NCI-H2227 (cell line): ENCODE measurements at regions not wholly inside any gene's neighbourhood (a gene's known extent, or its start where the extent isn't known, plus 50 kb on each side); places are given as distances from the start of the nearest gene placed in this dataset.

Source experiments
- DNase-seq: peaks from one replicate; lab custom pipeline; 2025; ENCODE audit not compliant: unreplicated experiment; lab: John Stamatoyannopoulos, UW

DNA sequence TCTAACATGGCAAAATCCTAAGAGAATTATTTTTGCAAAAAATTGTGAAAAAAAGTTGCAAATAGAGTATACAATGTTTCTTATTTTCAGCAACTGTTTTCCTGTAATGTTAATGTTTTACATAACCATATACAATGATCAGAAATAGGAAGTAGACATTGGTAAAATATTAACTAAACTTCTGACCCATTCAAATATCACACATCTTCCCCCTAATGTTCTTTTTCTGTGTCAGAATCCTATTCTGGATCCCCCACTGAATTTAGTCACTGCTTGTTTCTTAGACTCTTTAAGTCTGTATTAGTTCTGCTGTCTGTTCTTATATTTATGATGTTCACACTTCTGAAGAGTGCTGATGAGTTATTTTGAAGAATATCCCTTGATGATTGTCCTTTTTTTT is 62.0 kb downstream of the HFE start:
- no peak for DNase-seq

DNA sequence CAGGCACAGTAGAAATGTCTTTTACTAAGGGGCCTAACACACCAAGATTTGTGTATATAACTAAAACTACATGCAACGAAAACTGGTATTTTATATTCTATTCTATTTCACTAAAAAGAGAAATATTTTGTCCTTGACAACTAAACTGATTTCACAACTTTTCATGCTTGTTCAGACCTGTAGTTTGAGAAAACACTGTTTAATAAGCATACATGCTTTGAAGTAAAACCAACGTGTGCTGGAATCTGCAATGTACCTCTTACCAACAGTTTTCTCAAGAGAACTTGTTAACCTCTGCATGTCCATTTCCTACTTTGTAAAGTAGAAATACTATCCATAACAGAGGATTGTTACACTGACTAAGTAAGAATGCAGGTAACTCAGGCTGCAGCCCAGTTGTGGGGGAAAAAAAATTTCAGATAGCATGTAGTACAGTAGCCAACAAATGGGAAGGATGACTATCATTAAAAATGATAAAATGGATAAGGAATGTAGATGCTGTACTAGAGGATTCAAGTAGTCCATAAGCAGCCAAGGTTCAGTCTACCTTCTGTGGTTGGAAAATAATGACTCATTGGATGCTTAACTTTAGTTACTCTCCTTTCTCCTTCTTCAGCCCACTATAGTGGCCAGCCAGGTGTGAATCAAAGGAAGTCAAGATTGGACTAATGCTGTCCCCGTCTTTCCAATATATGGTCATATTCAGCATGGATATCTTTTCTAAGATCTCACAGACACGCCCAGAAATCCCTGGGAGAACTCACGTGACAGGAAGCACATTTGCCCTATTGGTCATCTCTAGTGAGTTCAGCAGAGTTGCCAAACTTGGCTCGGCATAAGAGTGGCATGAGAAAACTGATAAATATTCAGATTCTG is 65.2 kb downstream of the HFE start:
- DNase-seq, result no peak

DNA sequence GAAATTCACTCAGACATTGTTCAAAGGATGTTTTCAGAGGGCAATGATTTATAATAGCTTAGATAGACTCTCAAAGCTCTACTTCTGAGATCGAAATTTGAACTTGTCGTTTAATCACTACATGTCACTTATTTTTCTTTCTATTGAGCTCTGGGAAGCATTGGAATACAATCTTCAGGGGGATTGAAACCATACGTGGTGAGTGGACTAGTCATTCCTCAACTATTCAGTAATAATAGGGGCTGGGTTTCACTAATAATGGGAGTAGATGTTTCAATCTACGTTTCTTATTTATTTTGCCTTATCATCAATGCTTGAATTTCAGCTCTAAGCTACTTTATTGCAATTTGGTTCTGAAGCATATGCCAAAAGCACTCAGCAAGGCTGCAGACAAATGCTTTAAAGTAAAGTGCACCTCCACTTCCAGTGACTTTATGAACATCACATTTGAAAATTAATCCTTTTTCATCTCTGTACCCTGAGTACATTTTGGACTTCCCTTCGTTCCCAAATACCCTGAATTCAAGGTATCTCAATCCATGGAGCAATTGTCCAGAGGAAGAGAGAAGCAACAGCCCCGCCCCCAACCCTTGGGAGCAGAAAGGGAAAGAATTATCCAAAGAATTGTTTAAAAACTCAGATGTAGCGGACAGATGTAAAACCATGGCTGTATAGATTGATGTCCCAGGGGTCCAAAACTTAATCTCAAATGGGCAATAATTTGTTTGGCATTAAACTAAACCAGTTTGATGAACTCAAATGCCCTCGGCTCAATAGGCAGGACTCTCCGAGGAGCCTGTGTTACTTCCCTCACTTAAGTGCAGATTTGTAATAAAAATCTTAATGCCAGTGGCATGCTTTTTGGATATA is 68.1 kb downstream of the HFE start:
- DNase-seq, result peak; percentile 49

DNA sequence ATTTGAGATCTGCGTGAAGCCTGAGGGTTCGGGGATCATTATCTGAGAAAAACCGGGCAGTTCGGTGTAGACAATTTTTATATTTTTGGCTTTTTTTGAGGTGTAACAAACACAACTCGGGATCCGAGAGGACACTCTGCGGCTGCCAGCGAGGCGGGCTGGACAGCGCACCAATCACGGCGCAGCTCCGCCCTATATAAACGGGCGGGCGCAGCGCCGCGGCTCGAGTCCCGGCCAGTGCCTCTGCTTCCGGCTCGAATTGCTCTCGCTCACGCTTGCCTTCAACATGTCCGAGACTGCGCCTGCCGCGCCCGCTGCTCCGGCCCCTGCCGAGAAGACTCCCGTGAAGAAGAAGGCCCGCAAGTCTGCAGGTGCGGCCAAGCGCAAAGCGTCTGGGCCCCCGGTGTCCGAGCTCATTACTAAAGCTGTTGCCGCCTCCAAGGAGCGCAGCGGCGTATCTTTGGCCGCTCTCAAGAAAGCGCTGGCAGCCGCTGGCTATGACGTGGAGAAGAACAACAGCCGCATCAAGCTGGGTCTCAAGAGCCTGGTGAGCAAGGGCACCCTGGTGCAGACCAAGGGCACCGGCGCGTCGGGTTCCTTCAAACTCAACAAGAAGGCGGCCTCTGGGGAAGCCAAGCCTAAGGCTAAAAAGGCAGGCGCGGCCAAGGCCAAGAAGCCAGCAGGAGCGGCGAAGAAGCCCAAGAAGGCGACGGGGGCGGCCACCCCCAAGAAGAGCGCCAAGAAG is 69.0 kb downstream of the HFE start:
- peak; percentile 93 for DNase-seq

DNA sequence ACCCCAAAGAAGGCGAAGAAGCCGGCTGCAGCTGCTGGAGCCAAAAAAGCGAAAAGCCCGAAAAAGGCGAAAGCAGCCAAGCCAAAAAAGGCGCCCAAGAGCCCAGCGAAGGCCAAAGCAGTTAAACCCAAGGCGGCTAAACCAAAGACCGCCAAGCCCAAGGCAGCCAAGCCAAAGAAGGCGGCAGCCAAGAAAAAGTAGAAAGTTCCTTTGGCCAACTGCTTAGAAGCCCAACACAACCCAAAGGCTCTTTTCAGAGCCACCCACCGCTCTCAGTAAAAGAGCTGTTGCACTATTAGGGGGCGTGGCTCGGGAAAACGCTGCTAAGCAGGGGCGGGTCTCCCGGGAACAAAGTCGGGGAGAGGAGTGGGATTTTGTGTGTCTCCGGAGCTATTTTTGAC is 69.6 kb downstream of the HFE start:
- peak; percentile 85 for DNase-seq

DNA sequence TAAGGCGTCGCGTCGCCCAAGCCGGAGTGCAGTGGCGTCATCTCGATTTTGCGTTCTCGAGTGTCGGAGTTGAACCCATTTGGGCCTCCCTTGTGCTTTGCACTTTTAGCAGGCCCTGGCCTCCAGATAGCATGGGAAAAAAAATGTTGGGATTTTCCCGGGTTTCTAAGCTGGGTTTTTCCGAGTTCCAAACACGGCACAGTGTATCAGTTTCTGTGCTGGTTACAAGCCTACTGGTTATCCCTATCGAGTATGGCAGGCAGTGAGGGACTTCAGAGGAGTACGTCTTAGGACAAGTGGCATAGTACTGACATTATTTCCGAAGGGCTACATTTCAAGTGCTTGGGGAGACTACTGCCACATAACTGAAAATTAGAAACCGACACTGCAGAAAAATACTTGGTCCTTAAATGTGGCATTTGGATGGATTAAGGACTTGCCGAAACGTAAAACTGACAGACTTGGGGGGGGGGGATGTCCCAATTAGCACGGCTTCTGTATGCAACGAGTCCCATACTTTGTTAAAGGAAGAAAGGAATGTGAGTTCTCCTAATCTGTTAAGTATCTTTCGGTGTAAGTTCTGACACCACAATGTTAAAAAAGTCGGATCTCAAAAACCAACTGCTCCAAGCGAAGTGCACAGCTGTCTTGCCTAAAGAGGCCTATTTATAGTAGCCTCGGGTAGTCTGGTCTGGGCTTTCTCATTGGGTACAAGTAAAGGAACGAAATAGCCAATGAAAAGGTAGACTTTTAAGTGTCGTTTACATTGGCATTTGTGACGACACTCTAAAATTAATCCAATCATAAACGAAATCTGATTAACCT is 70.2 kb downstream of the HFE start:
- peak; percentile 98 for DNase-seq

DNA sequence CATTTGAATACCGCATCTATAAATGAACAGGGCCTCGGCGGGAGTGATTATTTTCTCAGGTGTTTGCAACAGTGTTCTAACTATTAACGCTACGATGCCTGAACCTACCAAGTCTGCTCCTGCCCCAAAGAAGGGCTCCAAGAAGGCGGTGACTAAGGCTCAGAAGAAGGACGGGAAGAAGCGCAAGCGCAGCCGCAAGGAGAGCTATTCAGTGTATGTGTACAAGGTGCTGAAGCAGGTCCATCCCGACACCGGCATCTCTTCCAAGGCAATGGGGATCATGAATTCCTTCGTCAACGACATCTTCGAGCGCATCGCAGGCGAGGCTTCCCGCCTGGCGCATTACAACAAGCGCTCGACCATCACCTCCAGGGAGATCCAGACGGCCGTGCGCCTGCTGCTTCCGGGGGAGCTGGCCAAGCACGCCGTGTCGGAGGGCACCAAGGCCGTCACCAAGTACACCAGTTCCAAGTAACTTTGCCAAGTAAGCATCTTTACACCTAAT is 70.9 kb downstream of the HFE start:
- DNase-seq, result no peak

DNA sequence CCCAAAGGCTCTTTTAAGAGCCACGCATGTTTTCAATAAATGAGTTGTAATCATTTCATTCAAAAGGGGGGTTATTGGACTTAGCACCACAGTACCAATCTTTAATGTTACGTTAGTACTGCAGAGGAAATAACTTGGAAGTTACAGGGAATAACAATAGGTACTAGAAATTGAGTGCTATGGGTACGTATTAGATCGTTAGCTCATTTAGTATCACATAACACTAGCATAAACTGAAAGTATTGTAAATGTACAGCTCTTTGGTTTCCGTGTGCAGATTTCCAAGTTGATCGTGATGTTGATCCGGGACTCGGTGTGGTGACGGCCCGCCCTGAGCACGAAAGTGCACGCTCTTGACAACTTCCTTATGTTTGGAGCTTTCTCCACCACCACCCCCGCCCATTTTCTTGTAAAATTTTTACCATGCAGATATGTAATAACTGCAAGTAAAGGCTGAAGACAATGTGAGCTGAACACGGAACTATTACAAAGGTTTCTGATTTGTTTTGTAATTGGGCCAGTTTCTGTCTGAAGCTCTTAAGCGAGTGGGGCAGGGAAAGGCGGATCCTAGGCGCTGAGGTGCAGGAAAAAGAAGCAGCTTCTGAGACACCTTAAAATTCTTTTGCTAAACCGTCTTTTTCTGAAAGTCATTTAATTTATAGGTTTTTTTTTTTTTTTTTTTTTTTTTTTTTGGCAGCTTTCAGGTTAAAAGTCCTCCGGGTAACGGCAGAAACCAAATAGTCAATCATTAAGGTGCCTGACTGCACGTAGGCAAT is 71.5 kb downstream of the HFE start:
- peak; percentile 28 for DNase-seq

DNA sequence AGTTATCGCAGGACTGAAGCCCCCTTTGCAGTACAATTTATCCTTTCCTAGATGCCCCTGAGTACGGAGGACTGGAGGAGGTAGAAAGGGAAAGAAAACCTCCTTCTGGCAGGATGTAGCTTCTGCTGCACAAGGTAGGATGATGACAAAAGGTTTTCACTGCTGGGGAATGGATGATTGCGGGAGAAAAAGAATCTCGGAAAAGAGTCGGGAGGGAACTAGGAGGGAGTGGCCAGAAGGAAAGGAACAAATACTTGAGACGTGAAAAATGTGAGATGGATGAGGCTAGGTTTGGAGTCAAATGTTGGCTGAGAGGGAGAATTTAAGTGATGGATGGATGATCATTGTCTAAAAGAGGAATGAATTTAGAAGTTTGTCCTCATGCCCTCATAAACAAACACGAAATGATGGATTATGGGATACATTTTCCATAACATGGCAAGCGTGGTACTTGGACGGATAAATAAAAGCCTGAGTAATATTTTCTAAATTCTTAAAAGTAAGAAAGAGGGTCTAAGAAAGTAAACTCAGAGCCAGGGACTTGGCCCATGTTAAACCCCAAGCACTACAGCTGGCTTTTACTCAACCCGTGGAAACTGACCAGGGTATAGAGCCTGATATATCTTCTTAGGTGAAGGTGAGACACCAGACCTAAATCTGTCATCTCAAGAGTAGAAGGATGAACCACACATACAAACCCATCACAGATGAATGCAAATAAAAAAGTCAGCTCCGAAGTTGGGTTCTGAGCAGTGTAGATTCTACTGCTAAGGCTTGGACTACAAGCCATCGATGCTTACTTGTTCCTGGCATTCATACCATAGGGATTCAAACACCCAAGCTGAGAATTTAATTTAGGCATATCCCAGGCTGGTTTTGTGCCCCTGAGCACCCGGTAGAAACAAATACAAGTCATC is 72.4 kb downstream of the HFE start:
- peak; percentile 33 for DNase-seq

DNA sequence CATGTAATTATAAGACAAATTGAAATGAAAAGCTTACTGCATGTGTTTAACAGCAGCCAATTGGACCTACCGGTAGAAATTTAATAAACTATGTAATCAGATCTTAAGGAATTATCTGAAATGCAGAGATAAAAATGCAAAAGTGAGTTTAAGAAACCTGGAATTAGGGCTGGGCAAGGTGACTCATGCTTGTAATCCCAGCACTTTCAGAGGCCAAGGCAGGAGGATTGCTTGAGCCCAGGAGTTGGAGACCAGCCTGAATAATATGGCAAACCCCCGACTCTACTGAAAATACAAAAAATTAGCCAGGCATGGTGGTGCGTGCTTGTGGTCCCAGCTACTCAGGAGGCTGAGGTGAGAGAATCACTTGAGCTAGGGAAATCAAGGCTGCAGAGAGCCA is 74.1 kb downstream of the HFE start:
- DNase-seq, result no peak

DNA sequence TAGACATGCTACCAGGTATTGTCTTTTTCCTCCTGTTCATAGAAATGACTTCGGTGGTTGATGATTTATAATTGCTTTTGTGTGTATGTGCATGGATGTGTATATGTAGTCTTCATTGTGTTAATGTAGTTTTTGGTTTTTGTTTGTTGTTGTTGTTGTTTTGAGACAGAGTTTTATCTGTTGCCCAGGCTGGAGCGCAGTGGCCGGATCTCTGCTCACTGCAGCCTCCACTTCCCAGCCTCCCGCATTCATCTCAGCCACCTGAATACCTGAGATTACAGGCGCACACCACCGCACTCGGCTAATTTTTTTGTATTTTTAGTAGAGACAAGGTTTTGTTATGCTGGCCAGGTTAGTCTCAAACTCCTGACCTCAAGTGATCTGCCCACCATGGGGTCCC is 75.2 kb downstream of the HFE start:
- DNase-seq, result no peak

DNA sequence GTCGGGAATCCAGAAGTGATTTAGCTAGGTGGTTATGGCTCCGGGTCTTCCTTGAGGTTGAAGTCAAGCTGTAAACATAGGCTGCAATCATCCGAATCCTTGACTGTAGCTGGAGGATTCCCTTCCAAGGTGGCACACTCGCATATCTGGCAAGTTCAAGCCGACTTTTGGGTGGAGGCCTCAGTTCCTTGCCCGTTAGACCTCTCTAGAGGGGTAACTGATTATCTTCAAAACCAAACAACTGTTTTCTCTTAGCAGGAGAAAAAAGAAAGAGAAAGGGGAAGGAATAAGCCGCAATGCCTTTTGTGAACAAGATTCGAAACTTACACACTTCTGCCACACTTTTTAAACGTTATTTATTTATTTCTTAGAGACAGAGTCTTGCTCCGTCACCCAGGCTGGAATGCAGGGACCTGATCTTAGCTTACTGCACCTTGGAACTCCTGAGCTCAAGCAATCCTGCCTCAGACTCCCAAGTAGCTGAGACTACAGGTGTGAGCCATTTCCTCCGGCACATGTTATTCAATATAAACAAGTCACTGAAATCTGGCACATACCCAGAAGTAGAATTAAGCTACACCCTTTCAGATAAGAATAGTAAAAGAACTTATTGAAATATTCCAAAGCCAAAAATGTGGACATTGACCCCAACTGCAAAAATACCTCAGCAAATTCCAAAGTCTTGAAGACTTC is 76.3 kb downstream of the HFE start:
- DNase-seq, result no peak

DNA sequence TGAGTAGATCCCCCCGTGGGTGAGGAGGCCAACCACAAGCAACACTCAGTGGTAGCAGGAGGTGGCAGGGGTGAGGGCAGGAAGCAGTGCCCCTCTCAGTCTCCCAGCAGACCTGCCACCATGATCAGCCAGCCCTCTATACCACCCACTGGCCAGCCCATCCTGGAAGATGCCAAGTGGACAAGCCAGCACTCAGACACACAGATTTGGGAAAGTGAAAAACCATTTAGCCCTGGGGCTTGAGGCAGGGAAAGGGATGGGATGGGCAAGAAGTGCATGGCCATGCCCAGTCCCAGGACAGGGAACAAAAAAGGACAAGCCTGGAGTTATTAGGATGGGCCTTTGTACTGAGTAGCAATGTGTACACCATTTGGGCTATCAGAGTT is 76.9 kb downstream of the HFE start:
- no peak for DNase-seq

DNA sequence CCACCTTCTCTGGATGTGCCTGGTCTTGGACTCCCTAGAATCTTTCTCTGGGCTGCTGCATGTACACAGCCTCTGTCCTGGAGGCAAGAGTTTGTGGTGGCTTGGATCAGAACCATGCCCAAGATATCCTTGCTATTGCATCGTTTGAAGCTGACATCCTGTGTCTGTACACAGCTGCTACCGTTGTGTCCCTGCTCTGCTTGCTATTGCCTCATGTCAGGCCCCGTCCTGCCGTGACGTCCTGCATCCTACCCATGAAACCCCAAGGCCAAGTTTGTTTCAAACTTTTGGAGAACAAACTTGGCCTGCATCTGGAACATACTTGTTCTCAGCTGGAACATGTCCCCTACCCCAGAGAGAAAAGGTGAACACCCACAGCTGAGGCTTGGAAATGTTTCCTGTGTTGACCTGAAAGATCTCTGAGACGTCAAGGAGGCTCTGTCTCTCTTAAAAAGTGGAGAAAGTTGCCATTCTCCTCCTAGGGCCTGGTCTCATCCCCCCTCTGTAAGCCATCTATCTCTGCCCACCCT is 78.1 kb downstream of the HFE start:
- no peak for DNase-seq

DNA sequence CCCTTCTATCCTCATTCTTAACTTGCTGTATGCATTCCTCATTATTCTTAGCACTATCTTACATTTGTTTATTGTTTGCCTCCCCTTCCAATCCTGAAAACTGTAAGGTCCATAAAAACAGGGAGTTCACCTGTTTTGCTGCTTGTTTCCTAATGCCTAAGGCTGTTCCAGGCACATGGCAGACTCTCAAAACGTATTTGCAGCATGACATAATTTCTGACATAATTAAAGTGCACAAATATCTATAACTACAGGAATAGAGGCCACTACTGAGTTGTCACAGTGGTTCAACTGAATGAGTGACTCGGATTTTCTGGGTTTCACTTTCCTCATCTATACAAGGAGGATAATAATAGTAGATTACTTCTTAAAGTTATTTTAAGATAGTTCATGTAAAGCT is 83.0 kb downstream of the HFE start:
- no peak for DNase-seq

DNA sequence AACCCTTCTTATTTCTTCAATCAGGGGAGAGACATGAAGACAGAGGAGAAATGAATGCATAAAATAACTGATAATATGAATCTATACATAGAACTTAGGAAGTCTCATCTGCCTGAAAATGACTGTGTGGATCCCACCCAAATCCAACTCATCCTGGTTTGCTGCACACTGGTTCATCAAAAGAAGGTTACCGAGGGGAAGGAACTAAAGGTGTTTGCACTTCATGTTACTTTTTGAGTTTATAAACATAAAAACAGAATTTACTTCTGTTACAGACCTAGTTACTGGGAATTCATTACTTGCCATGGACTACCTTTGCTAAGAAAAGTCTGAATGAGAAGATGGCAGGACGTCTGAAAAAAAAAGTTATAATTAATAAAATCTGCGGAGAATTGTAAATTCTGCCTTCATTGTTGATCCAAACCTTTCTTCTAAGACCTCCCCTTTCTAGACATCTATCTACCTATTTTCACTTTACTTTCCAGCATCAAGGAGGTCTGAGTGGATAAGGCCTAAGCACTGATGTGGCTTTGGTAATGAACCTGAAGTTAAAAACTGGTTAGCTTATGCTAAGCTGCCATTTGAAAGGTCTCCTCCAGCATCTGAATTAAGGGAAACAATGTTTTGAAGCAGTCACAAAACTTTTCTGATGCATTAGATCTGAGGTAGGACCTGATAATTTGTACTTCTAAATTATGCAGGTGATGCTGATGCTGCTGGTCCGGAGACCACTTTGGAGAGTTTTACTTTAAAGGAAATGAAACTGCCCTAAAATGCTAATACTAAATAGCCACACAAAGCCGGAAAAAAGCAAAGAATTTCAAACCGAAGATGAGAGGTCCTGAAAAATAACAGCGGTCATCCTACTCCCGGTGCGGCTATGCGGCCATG is 84.0 kb downstream of the HFE start:
- DNase-seq, result no peak

DNA sequence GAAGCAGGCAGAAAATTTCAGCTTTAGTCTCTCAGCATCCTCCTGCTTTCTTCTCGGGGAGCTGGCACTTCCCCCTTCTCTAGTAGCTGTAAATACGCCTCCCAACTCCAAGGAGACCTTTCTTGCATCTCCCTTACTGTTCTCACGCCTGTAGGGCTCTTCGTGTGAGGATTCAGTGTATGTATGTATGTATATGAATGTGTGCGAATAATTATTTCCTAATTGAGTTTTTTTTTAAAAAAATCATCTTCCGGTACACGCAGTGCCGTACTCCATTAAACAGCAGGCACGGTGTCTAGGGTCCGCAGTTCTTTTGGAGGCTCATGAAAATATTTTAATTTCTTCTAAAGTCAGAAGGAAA is 85.4 kb downstream of the HFE start:
- DNase-seq, result peak; percentile 67
